OCI-LY3 (cell line): ENCODE measurements at regions not wholly inside any gene's neighbourhood (a gene's known extent, or its start where the extent isn't known, plus 50 kb on each side); places are given as distances from the start of the nearest gene placed in this dataset.

Source experiments
- H2AFZ ChIP-seq: fragments of 200-600, 300-600 bp; shearing (Covaris generic); 2 replicates; pipeline ENCODE4 v1.6.0; 2014; ENCODE audit warnings: antibody characterized with exemption, low read depth, low read length
- H3K27ac ChIP-seq: fragments of 200-600, 300-600 bp; sonication (generic); 2 replicates; pipeline ENCODE4 v1.5.1; 2014; ENCODE audit warnings: mild to moderate bottlenecking, low read length, moderate library complexity, mixed read lengths
- H3K27me3 ChIP-seq: fragments of 200-600, 300-600 bp; sonication (generic); 2 replicates; pipeline ENCODE4 v1.6.1; 2014; ENCODE audit warnings: low read depth, low read length, mixed read lengths
- H3K36me3 ChIP-seq: fragments of 200-600, 300-600 bp; sonication (generic); replicated peaks from 2 replicates; pipeline ENCODE3; 2014; ENCODE audit warnings: low read depth, low read length, mixed read lengths
- H3K4me1 ChIP-seq: fragments of 300-600, 200-600 bp; sonication (generic); 2 replicates; pipeline ENCODE4 v1.6.1; 2014; ENCODE audit warnings: low read length, mixed read lengths
- H3K4me2 ChIP-seq: fragments of 200-600, 300-600 bp; sonication (generic); 2 replicates; pipeline ENCODE4 v1.6.1; 2014; ENCODE audit warnings: low read length, mixed read lengths
- H3K4me3 ChIP-seq: fragments of 300-600, 200-600 bp; sonication (generic); 2 replicates; pipeline ENCODE4 v1.5.1; 2014; ENCODE audit warnings: antibody characterized with exemption, mild to moderate bottlenecking, low read length, moderate library complexity
- H3K79me2 ChIP-seq: fragments of 300-600, 200-600 bp; shearing (Covaris generic); 2 replicates; pipeline ENCODE4 v1.6.1; 2014; ENCODE audit warnings: mild to moderate bottlenecking, low read length, mixed read lengths
- H3K9ac ChIP-seq: fragments of 300-600, 200-600 bp; shearing (Covaris generic); 2 replicates; pipeline ENCODE4 v1.6.0; 2014; ENCODE audit warnings: mild to moderate bottlenecking, low read length, moderate library complexity
- H3K9me3 ChIP-seq: fragments of 200-600, 300-600 bp; shearing (Covaris generic); 2 replicates; pipeline ENCODE4 v1.6.1; 2014; ENCODE audit warnings: low read length, mixed read lengths; ENCODE audit not compliant: insufficient read depth
- H4K20me1 ChIP-seq: fragments of 200-600, 300-600 bp; sonication (generic); 2 replicates; pipeline ENCODE4 v1.6.1; 2016; ENCODE audit warnings: low read length, mixed read lengths; ENCODE audit not compliant: insufficient read depth
- CTCF ChIP-seq: fragments of 200-600, 300-600 bp; sonication (generic); IDR thresholded peaks from 2 replicates; pipeline ENCODE4 v1.5.1; 2014; ENCODE audit warnings: antibody characterized with exemption, low read length, low read depth
- EZH2phosphoT487 ChIP-seq: fragments of 200-600 bp; shearing (Covaris generic); IDR thresholded peaks from 2 replicates; pipeline ENCODE4 v1.6.1; 2018; ENCODE audit warnings: antibody characterized with exemption, mixed run types, low read depth

GRCh38 chr13:79767126-79767525 is 286.2 kb downstream of the NDFIP2 start:
- TF ChIP-seq CTCF, result no peak
- TF ChIP-seq EZH2phosphoT487, result no peak
- Histone ChIP-seq H3K9me3 (no peaks in the 10 kb centered on the region; the same call in 1 of the 2 replicates), H3K27ac (no peak overlapping the region)

GRCh38 chr13:79765331-79765730 is 284.4 kb downstream of the NDFIP2 start:
- H3K4me2 ChIP-seq, result no peak overlapping the region
- H3K4me1 ChIP-seq, result no peaks in the 10 kb centered on the region
- H3K4me3 ChIP-seq, result no peak overlapping the region
- H3K27me3 ChIP-seq, result no peaks in the 10 kb centered on the region
- no peak for TF ChIP-seq EZH2phosphoT487
- TF ChIP-seq CTCF, result no peak
- no peaks in the 10 kb centered on the region for H3K79me2 ChIP-seq
- no peak overlapping the region for H2AFZ ChIP-seq
- no peak overlapping the region for H3K9ac ChIP-seq
- H4K20me1 ChIP-seq, result no peaks in the 10 kb centered on the region
- no peaks in the 10 kb centered on the region for H3K9me3 ChIP-seq
- H3K27ac ChIP-seq, result no peak overlapping the region
- no peaks in the 10 kb centered on the region for H3K36me3 ChIP-seq

More at GRCh38 chr13:79767126-79767525, 286.2 kb downstream of the NDFIP2 start:
- no peaks in the 10 kb centered on the region for H3K36me3 ChIP-seq
- no peak overlapping the region for H3K4me2 ChIP-seq
- H3K79me2 ChIP-seq, result no peaks in the 10 kb centered on the region
- H4K20me1 ChIP-seq, result no peaks in the 10 kb centered on the region
- H3K4me3 ChIP-seq, result no peak overlapping the region
- H3K27me3 ChIP-seq, result no peaks in the 10 kb centered on the region
- H3K4me1 ChIP-seq, result no peaks in the 10 kb centered on the region
- no peak overlapping the region for H3K9ac ChIP-seq
- H2AFZ ChIP-seq, result no peak overlapping the region

GRCh38 chr13:79749984-79750551 is 269.1 kb downstream of the NDFIP2 start:
- Histone ChIP-seq H4K20me1 (no peaks in the 10 kb centered on the region), H3K27ac (no peak overlapping the region), H3K27me3 (no peaks in the 10 kb centered on the region), H3K36me3 (no peaks in the 10 kb centered on the region), H3K4me3 (no peak overlapping the region), H3K9ac (no peak overlapping the region), H3K4me1 (no peaks in the 10 kb centered on the region), H3K4me2 (no peak overlapping the region), H3K9me3 (no peaks in the 10 kb centered on the region), H3K79me2 (no peaks in the 10 kb centered on the region), H2AFZ (no peak overlapping the region)
- TF ChIP-seq EZH2phosphoT487 (no peak), CTCF (no peak)

GRCh38 chr13:79749566-79749965 is 268.6 kb downstream of the NDFIP2 start:
- no peaks in the 10 kb centered on the region for H3K27me3 ChIP-seq
- TF ChIP-seq EZH2phosphoT487, result no peak
- no peak for TF ChIP-seq CTCF
- H4K20me1 ChIP-seq, result no peaks in the 10 kb centered on the region
- no peaks in the 10 kb centered on the region for H3K9me3 ChIP-seq
- no peak overlapping the region for H3K4me3 ChIP-seq
- no peak overlapping the region for H3K4me2 ChIP-seq
- no peak overlapping the region for H2AFZ ChIP-seq
- no peaks in the 10 kb centered on the region for H3K79me2 ChIP-seq
- no peaks in the 10 kb centered on the region for H3K36me3 ChIP-seq
- H3K9ac ChIP-seq, result no peak overlapping the region
- no peaks in the 10 kb centered on the region for H3K4me1 ChIP-seq
- no peak overlapping the region for H3K27ac ChIP-seq
